GM23248 (cell line): ENCODE measurements at regions not wholly inside any gene's neighbourhood (a gene's known extent, or its start where the extent isn't known, plus 50 kb on each side); places are given as distances from the start of the nearest gene placed in this dataset.

Experiments
- EZH2 ChIP-seq: fragments of 200-600 bp; sonication (generic); IDR thresholded peaks from 2 replicates; pipeline ENCODE4 v1.6.1; 2018; ENCODE audit warnings: antibody characterized with exemption, mild to moderate bottlenecking; ENCODE audit not compliant: insufficient read depth, poor library complexity, severe bottlenecking
- EZH2phosphoT487 ChIP-seq: fragments of 200-600 bp; sonication (generic); IDR thresholded peaks from 2 replicates; pipeline ENCODE4 v1.6.1; 2018; ENCODE audit warnings: antibody characterized with exemption, moderate library complexity, mild to moderate bottlenecking, low read depth; ENCODE audit not compliant: insufficient read depth

- TF ChIP-seq EZH2 (no peak), EZH2phosphoT487 (no peak)
Observed at GRCh38 chr6:147958683-147959082, 384.0 kb upstream of the SASH1 start.
